ENCODE measurements at regions not wholly inside any gene's neighbourhood (a gene's known extent, or its start where the extent isn't known, plus 50 kb on each side); places are given as distances from the start of the nearest gene placed in this dataset.

- TF ChIP-seq CTCF (IDR thresholded peaks at IDR 0.05) (no peak), REST (IDR thresholded peaks at IDR 0.05) (no peak), EP300 (IDR thresholded peaks at IDR 0.05) (no peak), MAFK (IDR thresholded peaks at IDR 0.05; ENCODE audit: partially characterized antibody) (no peak), JUNB (IDR thresholded peaks at IDR 0.05) (no peak), POLR2A (IDR thresholded peaks at IDR 0.05; ENCODE audit: low read length) (no peak), ZFP36 (IDR thresholded peaks at IDR 0.05; ENCODE audit: borderline replicate concordance, partially characterized antibody) (no peak), RFX5 (IDR thresholded peaks at IDR 0.05) (no peak), HOXB13 (CRISPR knock-in tag; IDR thresholded peaks at IDR 0.05; ENCODE audit: low read depth) (no peak), HDAC2 (IDR thresholded peaks at IDR 0.05) (no peak), RAD21 (conservative IDR thresholded peaks at IDR 0.05 in 1 of 2, IDR thresholded peaks at IDR 0.05 in 1 of 2) (no peak), MAX (IDR thresholded peaks at IDR 0.05) (no peak), SMC3 (IDR thresholded peaks at IDR 0.05) (no peak)
Measured at GRCh38 chr1:185497177-185497576, 180.1 kb upstream of the IVNS1ABP start.
